ENCODE measurements at regions not wholly inside any gene's neighbourhood (a gene's known extent, or its start where the extent isn't known, plus 50 kb on each side); places are given as distances from the start of the nearest gene placed in this dataset.

GRCh38 chr4:188647820-188648370, 508.7 kb downstream of the TRIML1 start:
- Histone ChIP-seq H2BK15ac (ENCODE audit: low read depth, poor library complexity, severe bottlenecking) (no peak overlapping the region), H3K18ac (ENCODE audit: low read depth in 1 of 2, low read length in 2 of 2) (no peak overlapping the region), H4K91ac (ENCODE audit: low read length) (no peak overlapping the region), H3K36me3 (ENCODE audit: control insufficient read depth in 1 of 2, insufficient read depth in 2 of 2, low read depth in 1 of 2, low read length in 2 of 2) (no peaks in the 10 kb centered on the region), H2BK120ac (ENCODE audit: low read depth, low read length) (no peak overlapping the region), H2AK5ac (ENCODE audit: low read length, severe bottlenecking) (no peak overlapping the region), H3K4ac (ENCODE audit: low read depth in 1 of 2, low read length in 2 of 2) (no peak overlapping the region), H3K14ac (ENCODE audit: low read length in 2 of 2) (no peak overlapping the region), H2BK5ac (ENCODE audit: low read depth, low read length, poor library complexity, severe bottlenecking) (no peak overlapping the region), H3K9me3 (ENCODE audit: control insufficient read depth, low read length) (no peaks in the 10 kb centered on the region), H3K9ac (ENCODE audit: low read length) (no peak overlapping the region), H3K4me2 (ENCODE audit: low read length, poor library complexity, severe bottlenecking) (no peak overlapping the region), H3K4me1 (ENCODE audit: control insufficient read depth, insufficient read depth, low read depth, low read length) (peaks cover 5% of the 10 kb centered on the region), H2BK12ac (ENCODE audit: low read length in 2 of 2) (no peak overlapping the region), H4K8ac (ENCODE audit: low read length) (no peak overlapping the region), H3K4me3 (ENCODE audit: insufficient read depth in 1 of 2, low read depth in 1 of 2, low read length in 2 of 2) (no peak overlapping the region), H3K27ac (ENCODE audit: low read length, poor library complexity, severe bottlenecking) (no peak overlapping the region), H3K23ac (ENCODE audit: low read length in 2 of 2) (no peak overlapping the region), H3K79me1 (replicated peaks; ENCODE audit: low read length, poor library complexity, severe bottlenecking) (no peaks in the 10 kb centered on the region), H3K27me3 (ENCODE audit: control insufficient read depth in 1 of 2, insufficient read depth in 1 of 2, low read length in 2 of 2) (no peaks in the 10 kb centered on the region), H2AFZ (ENCODE audit: low read depth, low read length) (no peak overlapping the region)
- 83% methylated on average over 1 of the region's 2 CpGs for WGBS
- DNase-seq = no peak

- Histone ChIP-seq H3K4me3 (ENCODE audit: insufficient read depth in 1 of 2, low read depth in 1 of 2, low read length in 2 of 2) (no peak overlapping the region), H4K8ac (ENCODE audit: low read length) (no peak overlapping the region), H3K4me2 (ENCODE audit: low read length, poor library complexity, severe bottlenecking) (no peak overlapping the region), H2AK5ac (ENCODE audit: low read length, severe bottlenecking) (no peak overlapping the region), H3K9ac (ENCODE audit: low read length) (no peak overlapping the region), H4K91ac (ENCODE audit: low read length) (no peak overlapping the region), H2AFZ (ENCODE audit: low read depth, low read length) (no peak overlapping the region), H2BK120ac (ENCODE audit: low read depth, low read length) (no peak overlapping the region), H3K27me3 (ENCODE audit: control insufficient read depth in 1 of 2, insufficient read depth in 1 of 2, low read length in 2 of 2) (no peaks in the 10 kb centered on the region), H3K27ac (ENCODE audit: low read length, poor library complexity, severe bottlenecking) (no peak overlapping the region), H2BK12ac (ENCODE audit: low read length in 2 of 2) (no peak overlapping the region), H3K36me3 (ENCODE audit: control insufficient read depth in 1 of 2, insufficient read depth in 2 of 2, low read depth in 1 of 2, low read length in 2 of 2) (no peaks in the 10 kb centered on the region), H3K4ac (ENCODE audit: low read depth in 1 of 2, low read length in 2 of 2) (no peak overlapping the region), H3K18ac (ENCODE audit: low read depth in 1 of 2, low read length in 2 of 2) (no peak overlapping the region), H3K23ac (ENCODE audit: low read length in 2 of 2) (no peak overlapping the region), H3K79me1 (replicated peaks; ENCODE audit: low read length, poor library complexity, severe bottlenecking) (no peaks in the 10 kb centered on the region), H3K4me1 (ENCODE audit: control insufficient read depth, insufficient read depth, low read depth, low read length) (peaks cover 5% of the 10 kb centered on the region), H3K9me3 (ENCODE audit: control insufficient read depth, low read length) (no peaks in the 10 kb centered on the region), H3K14ac (ENCODE audit: low read length in 2 of 2) (no peak overlapping the region), H2BK15ac (ENCODE audit: low read depth, poor library complexity, severe bottlenecking) (no peak overlapping the region), H2BK5ac (ENCODE audit: low read depth, low read length, poor library complexity, severe bottlenecking) (no peak overlapping the region)
- DNase-seq = no peak
- WGBS = 85% methylated on average over 7 of the region's 7 CpGs
Measured at GRCh38 chr4:188649635-188650034, 510.4 kb downstream of the TRIML1 start.

- H2AK5ac ChIP-seq (ENCODE audit: low read length, severe bottlenecking) = no peak overlapping the region
Measured at GRCh38 chr4:188650516-188650915, 511.3 kb downstream of the TRIML1 start.

GRCh38 chr4:188657365-188657764, 518.1 kb downstream of the TRIML1 start:
- DNase-seq = no peak
- Histone ChIP-seq H2BK12ac (ENCODE audit: low read length in 2 of 2) (no peak overlapping the region), H3K4me2 (ENCODE audit: low read length, poor library complexity, severe bottlenecking) (no peak overlapping the region), H3K9ac (ENCODE audit: low read length) (no peak overlapping the region), H4K8ac (ENCODE audit: low read length) (no peak overlapping the region), H2BK5ac (ENCODE audit: low read depth, low read length, poor library complexity, severe bottlenecking) (no peak overlapping the region), H2AK5ac (ENCODE audit: low read length, severe bottlenecking) (no peak overlapping the region), H2BK15ac (ENCODE audit: low read depth, poor library complexity, severe bottlenecking) (no peak overlapping the region), H3K79me1 (replicated peaks; ENCODE audit: low read length, poor library complexity, severe bottlenecking) (no peaks in the 10 kb centered on the region), H3K4me3 (ENCODE audit: insufficient read depth in 1 of 2, low read depth in 1 of 2, low read length in 2 of 2) (no peak overlapping the region), H2AFZ (ENCODE audit: low read depth, low read length) (no peak overlapping the region), H3K9me3 (ENCODE audit: control insufficient read depth, low read length) (no peaks in the 10 kb centered on the region), H2BK120ac (ENCODE audit: low read depth, low read length) (no peak overlapping the region), H3K18ac (ENCODE audit: low read depth in 1 of 2, low read length in 2 of 2) (no peak overlapping the region), H3K4me1 (ENCODE audit: control insufficient read depth, insufficient read depth, low read depth, low read length) (peaks cover 1% of the 10 kb centered on the region), H3K27me3 (ENCODE audit: control insufficient read depth in 1 of 2, insufficient read depth in 1 of 2, low read length in 2 of 2) (no peaks in the 10 kb centered on the region), H3K14ac (ENCODE audit: low read length in 2 of 2) (no peak overlapping the region), H3K4ac (ENCODE audit: low read depth in 1 of 2, low read length in 2 of 2) (no peak overlapping the region), H3K27ac (ENCODE audit: low read length, poor library complexity, severe bottlenecking) (no peak overlapping the region), H4K91ac (ENCODE audit: low read length) (no peak overlapping the region), H3K36me3 (ENCODE audit: control insufficient read depth in 1 of 2, insufficient read depth in 2 of 2, low read depth in 1 of 2, low read length in 2 of 2) (peaks cover 0 to 4% of the 10 kb centered on the region in 2 experiments), H3K23ac (ENCODE audit: low read length in 2 of 2) (no peak overlapping the region)
- 83% methylated on average over 4 of the region's 5 CpGs for WGBS

More at GRCh38 chr4:188650516-188650915, 511.3 kb downstream of the TRIML1 start:
- Histone ChIP-seq H3K9ac (ENCODE audit: low read length) (no peak overlapping the region), H2BK5ac (ENCODE audit: low read depth, low read length, poor library complexity, severe bottlenecking) (no peak overlapping the region), H3K27me3 (ENCODE audit: control insufficient read depth in 1 of 2, insufficient read depth in 1 of 2, low read length in 2 of 2) (no peaks in the 10 kb centered on the region), H2BK15ac (ENCODE audit: low read depth, poor library complexity, severe bottlenecking) (no peak overlapping the region), H3K4me3 (ENCODE audit: insufficient read depth in 1 of 2, low read depth in 1 of 2, low read length in 2 of 2) (no peak overlapping the region), H4K8ac (ENCODE audit: low read length) (no peak overlapping the region), H3K23ac (ENCODE audit: low read length in 2 of 2) (no peak overlapping the region), H3K18ac (ENCODE audit: low read depth in 1 of 2, low read length in 2 of 2) (no peak overlapping the region), H3K4me2 (ENCODE audit: low read length, poor library complexity, severe bottlenecking) (no peak overlapping the region), H3K4me1 (ENCODE audit: control insufficient read depth, insufficient read depth, low read depth, low read length) (peaks cover 5% of the 10 kb centered on the region), H3K36me3 (ENCODE audit: control insufficient read depth in 1 of 2, insufficient read depth in 2 of 2, low read depth in 1 of 2, low read length in 2 of 2) (no peaks in the 10 kb centered on the region), H2BK12ac (ENCODE audit: low read length in 2 of 2) (no peak overlapping the region), H3K4ac (ENCODE audit: low read depth in 1 of 2, low read length in 2 of 2) (no peak overlapping the region), H3K9me3 (ENCODE audit: control insufficient read depth, low read length) (no peaks in the 10 kb centered on the region), H3K79me1 (replicated peaks; ENCODE audit: low read length, poor library complexity, severe bottlenecking) (no peaks in the 10 kb centered on the region), H3K27ac (ENCODE audit: low read length, poor library complexity, severe bottlenecking) (peak overlapping the region; percentile 49), H3K14ac (ENCODE audit: low read length in 2 of 2) (no peak overlapping the region), H4K91ac (ENCODE audit: low read length) (no peak overlapping the region), H2AFZ (ENCODE audit: low read depth, low read length) (no peak overlapping the region), H2BK120ac (ENCODE audit: low read depth, low read length) (no peak overlapping the region)
- WGBS = 83% methylated on average over 3 of the region's 4 CpGs
- no peak for DNase-seq
